Upper lobe of left lung (tissue), 6 donors: ENCODE measurements at regions not wholly inside any gene's neighbourhood (a gene's known extent, or its start where the extent isn't known, plus 50 kb on each side); places are given as distances from the start of the nearest gene placed in this dataset.

Experiments
- ATAC-seq, 2 donors: fragments of 200-7000 bp; cut with Tn5 transposase; one replicate each; pipeline ENCODE4 v1.9.1; 2022; ENCODE audit warnings: mild to moderate bottlenecking in 2 of 2, moderate library complexity in 2 of 2; ENCODE audit not compliant: low FRiP score in 2 of 2
- DNase-seq, 2 donors: peaks; one replicate each; pipeline ENCODE4 v3.0.0-alpha.2; 2019 to 2020
- H3K27ac ChIP-seq, 4 donors: fragments of 200-600 bp; sonication (generic); one replicate each; pipeline ENCODE4 v1.5.1; 2016 to 2019
- H3K27me3 ChIP-seq, 4 donors: fragments of 200-600 bp; sonication (generic); one replicate each; pipeline ENCODE4 v1.5.1; 2017 to 2019
- H3K36me3 ChIP-seq, 4 donors: fragments of 200-600 bp; sonication (generic); one replicate each; pipeline ENCODE4 v1.5.1; 2016 to 2019
- H3K4me1 ChIP-seq, 4 donors: fragments of 200-600 bp; sonication (generic); one replicate each; pipeline ENCODE4 v1.5.1; 2018 to 2019
- H3K4me3 ChIP-seq, 4 donors: fragments of 200-600 bp; sonication (generic); one replicate each; pipeline ENCODE4 v1.5.1; 2017 to 2019; ENCODE audit warnings: mild to moderate bottlenecking in 2 of 4, moderate library complexity in 1 of 4
- H3K9me3 ChIP-seq, 4 donors: fragments of 200-600 bp; sonication (generic); one replicate each; pipeline ENCODE4 v1.5.1; 2018 to 2019
- EP300 ChIP-seq, 4 donors: sonication (generic); formaldehyde crosslinking; IDR thresholded peaks; one replicate each; pipeline ENCODE4 v1.5.1; 2017; ENCODE audit warnings: antibody characterized with exemption in 4 of 4, control low read depth in 2 of 4
- POLR2A ChIP-seq, 4 donors: fragments of 450-650 bp; IDR thresholded peaks; one replicate each; pipeline ENCODE4 v1.5.1; 2016 to 2017; ENCODE audit warnings: antibody characterized with exemption in 4 of 4, mild to moderate bottlenecking in 2 of 4
- POLR2AphosphoS5 ChIP-seq, 2 donors: sonication (generic); formaldehyde crosslinking; IDR thresholded peaks; one replicate each; pipeline ENCODE4 v1.5.1; 2017; ENCODE audit warnings: antibody characterized with exemption in 2 of 2
- WGBS, 2 donors: methylation state at CpG; one replicate each; pipeline ENCODE4 v1.1.5; 2017 to 2018; 5-methylcytosine and 5-hydroxymethylcytosine counted together
- TF ChIP-seq, protein P1 (sequence below), 6 experiments: fragments of 450-650 bp in 4 of 6; fragments of 200-600 bp in 2 of 6; sonication (generic) in 2 of 6; IDR thresholded peaks; one replicate each; pipeline ENCODE4 v1.5.1; 2016 to 2019; ENCODE audit warnings: antibody characterized with exemption in 6 of 6
- donor health status: DM: no; HTN: no; CAD: no; lungs with moderate emphysema.
- donor health status: DM: no; HTN: yes; CAD: no; lungs with severe emphysema.

DNA sequence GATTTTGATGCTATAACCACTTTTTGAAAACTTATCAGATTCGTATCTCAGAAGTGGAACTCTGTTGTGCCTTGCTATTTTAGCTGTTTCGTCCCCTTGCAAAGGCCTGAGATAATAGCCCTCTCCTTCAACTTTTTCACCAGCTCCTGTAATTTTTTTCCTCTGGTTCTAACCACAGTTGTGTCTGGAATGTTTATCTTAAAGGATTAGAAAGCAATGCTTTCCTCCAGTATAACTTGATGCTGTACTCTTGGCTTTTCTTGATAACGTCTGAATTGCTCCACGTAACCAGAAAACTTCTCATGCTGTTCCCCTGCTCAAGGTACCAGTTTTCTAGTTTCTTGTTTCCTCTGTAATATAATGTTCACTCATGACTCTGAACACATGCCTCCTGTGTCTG, 209.4 kb downstream of the DTWD2 start:
- H3K36me3 ChIP-seq: no peaks in the 10 kb centered on the region
- ATAC-seq (no peak), DNase-seq (no peak)
- WGBS, 2 donors: 81 to 91% methylated on average over 4 of the region's 4 CpGs
- H3K27me3 ChIP-seq: no peaks in the 10 kb centered on the region
- no peaks in the 10 kb centered on the region for H3K9me3 ChIP-seq
- H3K27ac ChIP-seq: no peak overlapping the region
- TF ChIP-seq EP300 (IDR thresholded peaks at IDR 0.05): no peak
- no peak for TF ChIP-seq POLR2AphosphoS5 (IDR thresholded peaks at IDR 0.05)
- TF ChIP-seq, protein P1, sequence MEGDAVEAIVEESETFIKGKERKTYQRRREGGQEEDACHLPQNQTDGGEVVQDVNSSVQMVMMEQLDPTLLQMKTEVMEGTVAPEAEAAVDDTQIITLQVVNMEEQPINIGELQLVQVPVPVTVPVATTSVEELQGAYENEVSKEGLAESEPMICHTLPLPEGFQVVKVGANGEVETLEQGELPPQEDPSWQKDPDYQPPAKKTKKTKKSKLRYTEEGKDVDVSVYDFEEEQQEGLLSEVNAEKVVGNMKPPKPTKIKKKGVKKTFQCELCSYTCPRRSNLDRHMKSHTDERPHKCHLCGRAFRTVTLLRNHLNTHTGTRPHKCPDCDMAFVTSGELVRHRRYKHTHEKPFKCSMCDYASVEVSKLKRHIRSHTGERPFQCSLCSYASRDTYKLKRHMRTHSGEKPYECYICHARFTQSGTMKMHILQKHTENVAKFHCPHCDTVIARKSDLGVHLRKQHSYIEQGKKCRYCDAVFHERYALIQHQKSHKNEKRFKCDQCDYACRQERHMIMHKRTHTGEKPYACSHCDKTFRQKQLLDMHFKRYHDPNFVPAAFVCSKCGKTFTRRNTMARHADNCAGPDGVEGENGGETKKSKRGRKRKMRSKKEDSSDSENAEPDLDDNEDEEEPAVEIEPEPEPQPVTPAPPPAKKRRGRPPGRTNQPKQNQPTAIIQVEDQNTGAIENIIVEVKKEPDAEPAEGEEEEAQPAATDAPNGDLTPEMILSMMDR (IDR thresholded peaks at IDR 0.05): no peak
- TF ChIP-seq POLR2A (IDR thresholded peaks at IDR 0.05): no peak
- no peak overlapping the region for H3K4me3 ChIP-seq
- H3K4me1 ChIP-seq: no peaks in the 10 kb centered on the region

DNA sequence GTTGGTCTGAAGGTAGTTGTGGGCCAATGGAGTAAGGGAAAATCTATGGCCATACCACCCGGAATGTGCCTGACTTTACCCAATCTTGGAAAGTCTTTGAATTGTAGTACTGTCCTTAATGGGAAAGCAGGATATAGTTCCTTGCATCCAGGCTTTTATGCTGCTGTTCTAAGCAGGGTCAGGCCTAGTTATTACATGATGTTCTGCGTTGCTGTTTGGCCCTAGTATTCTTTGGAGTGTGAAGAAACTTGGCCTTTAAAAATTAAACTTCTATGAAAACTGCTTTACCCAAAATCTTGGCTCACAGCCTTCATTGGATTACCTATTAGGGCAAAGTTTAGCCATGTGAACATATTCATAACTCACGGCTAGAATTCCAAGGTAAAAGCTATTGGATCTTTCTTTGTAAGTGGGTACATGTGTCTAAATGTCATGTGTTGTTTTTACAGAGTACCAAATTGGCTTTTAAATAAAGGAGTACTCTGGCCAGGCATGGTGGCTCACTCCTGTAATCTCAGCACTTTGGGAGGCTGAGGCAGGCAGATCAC, 211.1 kb downstream of the DTWD2 start:
- TF ChIP-seq POLR2A (IDR thresholded peaks at IDR 0.05) (no peak), EP300 (IDR thresholded peaks at IDR 0.05) (no peak), POLR2AphosphoS5 (IDR thresholded peaks at IDR 0.05) (no peak)
- TF ChIP-seq, protein P1 (IDR thresholded peaks at IDR 0.05): no peak

DNA sequence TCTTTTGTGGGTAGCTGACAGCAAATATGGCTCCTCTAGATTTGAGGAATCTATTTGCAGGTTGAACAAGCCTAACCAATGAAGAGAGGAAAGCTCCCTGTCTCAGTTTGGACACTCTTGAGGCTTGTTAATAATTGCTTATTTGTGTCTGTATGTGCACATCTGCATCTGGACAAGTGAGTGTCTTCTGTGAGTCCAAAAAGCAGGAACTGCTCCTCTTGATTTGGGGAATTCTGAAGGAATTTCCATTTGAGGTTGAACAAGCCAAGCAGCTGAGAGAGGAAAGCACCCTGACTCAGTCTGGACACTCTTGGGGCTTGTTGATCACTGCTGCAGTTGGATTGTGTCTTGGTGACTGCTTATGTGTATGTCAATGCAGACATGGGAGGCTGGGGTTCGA, 211.6 kb downstream of the DTWD2 start:
- Histone ChIP-seq H3K27ac (no peak overlapping the region), H3K27me3 (no peaks in the 10 kb centered on the region), H3K36me3 (no peaks in the 10 kb centered on the region), H3K4me3 (no peak overlapping the region), H3K9me3 (no peaks in the 10 kb centered on the region), H3K4me1 (no peaks in the 10 kb centered on the region)
- no peak for DNase-seq
- TF ChIP-seq POLR2AphosphoS5 (IDR thresholded peaks at IDR 0.05) (no peak), EP300 (IDR thresholded peaks at IDR 0.05) (no peak), POLR2A (IDR thresholded peaks at IDR 0.05) (no peak)
- TF ChIP-seq, protein P1 (IDR thresholded peaks at IDR 0.05): no peak
- no peak for ATAC-seq
- 81 to 100% methylated on average over 1 of the region's 1 CpG for WGBS, 2 donors

More for the DNA sequence above, 211.1 kb downstream of the DTWD2 start:
- Histone ChIP-seq H3K9me3 (no peaks in the 10 kb centered on the region), H3K4me1 (no peaks in the 10 kb centered on the region), H3K4me3 (no peak overlapping the region), H3K27ac (no peak overlapping the region), H3K27me3 (no peaks in the 10 kb centered on the region), H3K36me3 (no peaks in the 10 kb centered on the region)
- 72 to 80% methylated on average over 3 of the region's 3 CpGs for WGBS, 2 donors
- DNase-seq (no peak), ATAC-seq (no peak)

DNA sequence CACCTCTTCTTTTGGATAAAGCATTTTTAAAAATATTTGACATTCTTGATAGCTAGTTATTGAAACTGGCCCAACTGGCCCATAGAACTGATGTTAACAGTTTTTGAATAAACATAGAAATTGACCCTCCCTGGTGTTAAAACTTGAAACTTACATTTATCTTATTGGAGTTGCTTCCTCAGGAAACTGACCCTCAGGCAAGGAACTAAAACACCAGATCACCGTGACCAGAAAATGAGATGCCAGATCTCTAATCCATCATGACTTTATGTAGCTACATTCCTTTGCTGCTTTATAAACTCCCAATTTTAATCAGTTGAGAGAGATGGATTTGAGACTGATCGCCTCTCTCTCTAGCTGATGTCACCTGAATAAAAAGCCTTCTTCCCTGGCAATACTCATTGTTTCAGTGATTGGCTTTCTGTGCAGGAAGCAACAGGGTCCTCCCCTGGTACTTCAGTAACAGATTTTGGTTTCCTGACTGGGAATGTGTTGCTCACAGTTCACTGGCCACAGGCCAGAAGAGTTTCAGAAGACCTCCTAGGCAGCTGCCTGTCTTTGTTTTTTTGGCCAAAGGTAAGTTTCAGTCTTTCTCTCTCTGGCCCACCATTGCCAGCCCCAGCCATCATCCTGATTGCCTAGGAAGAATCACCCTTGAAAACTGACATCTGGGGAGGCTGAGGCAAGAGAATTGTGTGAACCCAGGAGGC, 212.4 kb downstream of the DTWD2 start:
- WGBS, 2 donors: 56 to 78% methylated on average over 2 of the region's 2 CpGs
- no peak for DNase-seq
- Histone ChIP-seq H3K9me3 (no peaks in the 10 kb centered on the region), H3K4me1 (no peaks in the 10 kb centered on the region), H3K27ac (no peak overlapping the region), H3K4me3 (no peak overlapping the region), H3K27me3 (no peaks in the 10 kb centered on the region), H3K36me3 (no peaks in the 10 kb centered on the region)
- no peak for ATAC-seq
- TF ChIP-seq POLR2A (IDR thresholded peaks at IDR 0.05): no peak
- TF ChIP-seq, protein P1 (IDR thresholded peaks at IDR 0.05): no peak
- TF ChIP-seq POLR2AphosphoS5 (IDR thresholded peaks at IDR 0.05): no peak
- no peak for TF ChIP-seq EP300 (IDR thresholded peaks at IDR 0.05)
